SKM-1 treated with dmso at 0.1 percent for 144 hours (cell line): ENCODE measurements at regions not wholly inside any gene's neighbourhood (a gene's known extent, or its start where the extent isn't known, plus 50 kb on each side); places are given as distances from the start of the nearest gene placed in this dataset.
"Not testable (repeated sequence)": the region's sequence is repeated elsewhere in the genome, so short reads cannot be mapped to it uniquely, and the experiment has no call there.

Experiments
- DNase-seq: peaks from one replicate; lab custom pipeline; 2025; ENCODE audit not compliant: unreplicated experiment; lab: John Stamatoyannopoulos, UW

- no peak for DNase-seq
Measured at GRCh38 chr21:9780441-9780937, 740.9 kb upstream of the TPTE start.

- DNase-seq, result not testable (repeated sequence)
Measured at GRCh38 chr21:9783587-9783986, 737.8 kb upstream of the TPTE start.

GRCh38 chr21:9784201-9784600 is 737.2 kb upstream of the TPTE start:
- DNase-seq, result not testable (repeated sequence)

- not testable (repeated sequence) for DNase-seq
Measured at GRCh38 chr21:9786092-9786491, 735.3 kb upstream of the TPTE start.

- DNase-seq, result not testable (repeated sequence)
Measured at GRCh38 chr21:9788281-9788680, 733.1 kb upstream of the TPTE start.

- DNase-seq, result not testable (repeated sequence)
Measured at GRCh38 chr21:9790354-9790753, 731.0 kb upstream of the TPTE start.

GRCh38 chr21:9791453-9791852 is 729.9 kb upstream of the TPTE start:
- peak; percentile 57 for DNase-seq

GRCh38 chr21:9795291-9795690 is 726.1 kb upstream of the TPTE start:
- DNase-seq, result not testable (repeated sequence)

GRCh38 chr21:9796293-9796692 is 725.1 kb upstream of the TPTE start:
- DNase-seq, result not testable (repeated sequence)

GRCh38 chr21:9807675-9808074 is 713.7 kb upstream of the TPTE start:
- not testable (repeated sequence) for DNase-seq

GRCh38 chr21:9811223-9812004 is 710.0 kb upstream of the TPTE start:
- not testable (repeated sequence) for DNase-seq

GRCh38 chr21:9812507-9812906 is 708.9 kb upstream of the TPTE start:
- DNase-seq, result not testable (repeated sequence)

GRCh38 chr21:9813894-9814814 is 707.2 kb upstream of the TPTE start:
- not testable (repeated sequence) for DNase-seq

- not testable (repeated sequence) for DNase-seq
Measured at GRCh38 chr21:9815181-9815789, 706.1 kb upstream of the TPTE start.

- DNase-seq, result not testable (repeated sequence)
Measured at GRCh38 chr21:9816734-9817334, 704.5 kb upstream of the TPTE start.

GRCh38 chr21:9817841-9818441 is 703.4 kb upstream of the TPTE start:
- not testable (repeated sequence) for DNase-seq

- DNase-seq, result not testable (repeated sequence)
Measured at GRCh38 chr21:9819549-9820192, 701.7 kb upstream of the TPTE start.

GRCh38 chr21:9820579-9820978 is 700.8 kb upstream of the TPTE start:
- not testable (repeated sequence) for DNase-seq

GRCh38 chr21:9821472-9821871 is 699.9 kb upstream of the TPTE start:
- not testable (repeated sequence) for DNase-seq
